HG03196 (cell line): ENCODE measurements at regions not wholly inside any gene's neighbourhood (a gene's known extent, or its start where the extent isn't known, plus 50 kb on each side); places are given as distances from the start of the nearest gene placed in this dataset.

ENCODE experiments used
- ATAC-seq: cut with Tn5 transposase; IDR thresholded peaks from one replicate; pipeline ENCODE4 v1.9.1; 2021; ENCODE audit not compliant: unreplicated experiment

DNA sequence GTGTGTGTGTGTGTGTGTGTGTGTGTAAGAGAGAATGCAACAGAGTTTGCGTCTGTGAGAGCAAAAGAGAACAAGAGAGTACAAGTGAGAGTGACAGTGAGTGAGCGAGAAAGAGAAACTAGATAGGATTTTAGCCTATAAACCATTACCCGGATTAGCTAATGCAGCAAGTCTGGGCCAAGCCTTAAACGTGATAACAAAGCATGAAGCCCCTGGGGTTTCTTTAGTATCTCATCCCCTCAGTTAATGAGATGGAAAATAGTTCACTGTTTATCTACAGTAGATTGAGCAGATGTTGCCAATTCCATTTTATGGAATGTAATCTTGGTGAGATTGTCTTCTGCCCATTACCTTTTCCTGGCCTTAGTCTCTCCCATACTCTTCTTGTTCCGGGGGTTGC is 114.5 kb downstream of the MAT2B start:
- ATAC-seq = no peak

DNA sequence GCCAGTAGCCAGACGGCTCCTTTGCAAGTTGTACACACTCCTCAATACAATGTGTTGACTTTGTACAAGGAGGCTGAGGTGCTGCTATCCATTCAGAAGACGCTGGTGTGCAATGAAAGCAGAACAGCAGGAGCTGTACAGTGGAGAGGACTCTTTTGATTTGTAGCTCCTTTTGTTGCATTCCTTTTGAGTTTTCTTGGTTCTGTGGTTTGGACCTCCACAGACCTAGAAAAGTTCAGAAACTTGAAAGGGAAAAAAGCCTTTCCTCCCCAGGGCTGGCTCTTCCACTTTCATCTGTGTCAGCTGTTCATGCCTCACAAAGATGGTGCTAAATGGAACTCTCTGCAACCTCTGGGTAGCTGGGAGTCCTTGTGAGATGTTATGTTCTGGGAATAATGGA is 117.4 kb downstream of the MAT2B start:
- ATAC-seq = no peak

GRCh38 chr5:163623524-163623923 is 118.1 kb downstream of the MAT2B start:
- no peak for ATAC-seq

- ATAC-seq = no peak
Observed at GRCh38 chr5:163623986-163624385, 118.6 kb downstream of the MAT2B start.

GRCh38 chr5:163624431-163624830 is 119.0 kb downstream of the MAT2B start:
- no peak for ATAC-seq

- ATAC-seq = no peak
Observed at GRCh38 chr5:163626904-163627434, 121.5 kb downstream of the MAT2B start.

GRCh38 chr5:163631856-163632255 is 126.4 kb downstream of the MAT2B start:
- ATAC-seq = no peak

DNA sequence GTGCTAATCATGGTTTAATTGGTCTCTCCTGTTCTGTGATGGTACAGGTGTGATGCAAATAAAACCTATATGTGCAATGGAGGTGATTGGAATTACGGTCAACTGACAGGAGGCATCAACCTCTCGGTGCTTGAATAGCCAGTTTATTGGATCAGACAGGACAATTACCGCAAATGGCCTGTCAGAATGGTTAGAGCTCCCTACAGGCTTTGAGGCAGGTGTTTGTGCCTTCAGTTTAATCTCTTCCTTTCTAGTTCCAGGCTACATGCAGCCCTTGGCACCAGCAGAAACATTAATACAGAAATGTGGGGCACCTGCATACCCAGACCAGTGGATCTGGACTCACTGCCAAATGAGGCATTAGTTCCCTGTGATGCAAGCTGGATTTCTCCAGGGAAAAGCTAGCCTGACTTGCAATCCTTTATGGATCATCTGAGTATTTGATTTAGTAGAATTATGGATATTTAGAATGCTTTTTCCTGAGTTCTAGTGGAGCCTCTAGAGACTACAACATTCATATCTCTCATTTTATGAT is 128.6 kb downstream of the MAT2B start:
- no peak for ATAC-seq

DNA sequence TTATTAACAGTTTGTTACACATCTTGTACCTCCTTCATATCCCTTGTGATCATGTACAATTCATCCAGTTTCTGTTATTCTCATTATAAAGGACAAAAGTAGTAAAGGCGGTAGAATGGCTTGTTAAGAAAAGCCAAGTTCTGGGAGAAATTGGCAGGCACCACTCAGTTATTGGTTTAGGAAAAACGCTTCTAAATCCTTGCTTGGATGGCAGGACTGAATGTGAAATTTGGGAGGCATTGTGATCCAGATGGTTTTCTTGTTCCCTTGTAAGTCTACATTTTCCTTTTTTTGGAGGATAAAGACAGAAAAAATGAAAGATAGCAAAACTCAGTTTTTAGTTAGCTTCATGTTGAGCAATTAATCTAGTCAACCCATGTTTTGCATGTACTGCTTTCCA is 130.2 kb downstream of the MAT2B start:
- ATAC-seq = no peak

DNA sequence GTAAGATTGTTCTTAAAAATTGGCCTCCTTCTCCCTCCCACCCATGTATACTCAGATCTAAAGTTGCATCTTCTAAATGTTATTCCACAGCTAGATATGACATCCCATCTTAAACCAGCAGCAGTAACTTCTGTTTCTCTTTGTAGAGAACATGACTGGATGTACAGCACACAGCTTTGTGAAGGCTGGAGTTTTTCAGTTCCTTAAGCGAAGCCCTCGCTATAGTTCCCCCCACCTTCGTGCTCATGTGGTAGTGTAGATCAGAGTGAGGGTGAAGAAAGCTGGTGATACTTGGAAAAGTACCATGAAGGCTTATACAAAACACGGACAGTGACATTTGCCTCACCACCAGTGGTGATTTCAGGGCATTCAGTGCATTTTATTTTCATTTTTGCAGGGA is 137.5 kb downstream of the MAT2B start:
- no peak for ATAC-seq

DNA sequence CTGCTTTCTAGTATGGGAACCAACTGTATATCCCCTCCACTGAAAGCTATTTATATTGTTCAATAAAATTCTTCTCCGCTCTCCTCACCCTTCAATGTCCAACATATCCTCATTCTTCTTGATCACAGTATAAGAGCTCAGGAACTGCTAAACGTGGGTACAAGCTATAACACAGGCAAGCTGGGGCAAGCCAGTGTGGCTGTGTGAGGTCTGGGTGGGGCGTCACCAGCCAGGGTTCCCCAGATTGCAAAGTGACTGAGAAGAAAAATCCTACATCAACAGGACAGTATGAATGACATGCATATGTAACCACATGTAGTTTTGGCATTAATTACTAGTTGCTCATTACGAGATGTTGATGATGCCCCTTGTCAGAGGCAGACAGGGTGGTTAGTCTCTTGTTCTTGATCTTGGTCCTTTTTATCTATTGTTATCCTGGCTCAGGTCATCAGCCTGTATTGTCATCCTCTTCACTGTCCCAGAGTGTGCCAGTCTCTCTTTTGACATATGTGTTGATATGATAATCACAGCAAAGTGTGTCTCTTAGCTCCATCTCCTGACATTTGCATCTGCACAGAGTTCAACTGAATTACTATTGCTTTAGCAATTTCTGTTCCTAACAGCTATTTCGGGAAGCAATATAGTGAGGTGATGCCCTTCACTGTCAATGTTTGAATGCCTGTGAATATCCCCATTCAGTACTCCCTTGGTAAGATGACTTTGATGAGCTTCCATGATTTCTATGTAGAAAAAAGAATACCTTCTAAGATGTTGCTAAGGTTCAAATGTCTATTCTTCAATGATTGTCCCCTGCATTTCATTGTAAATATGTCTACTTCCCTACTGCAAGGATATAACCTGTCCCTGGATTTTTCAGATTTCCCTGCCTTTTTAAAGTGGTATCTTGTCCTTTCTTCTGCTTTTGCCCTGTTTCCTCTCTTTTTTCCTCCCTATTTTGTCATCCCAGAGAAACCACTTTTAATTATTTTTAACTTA is 140.3 kb downstream of the MAT2B start:
- ATAC-seq = no peak

- ATAC-seq = no peak
Observed at GRCh38 chr5:163649514-163649913, 144.1 kb downstream of the MAT2B start.

DNA sequence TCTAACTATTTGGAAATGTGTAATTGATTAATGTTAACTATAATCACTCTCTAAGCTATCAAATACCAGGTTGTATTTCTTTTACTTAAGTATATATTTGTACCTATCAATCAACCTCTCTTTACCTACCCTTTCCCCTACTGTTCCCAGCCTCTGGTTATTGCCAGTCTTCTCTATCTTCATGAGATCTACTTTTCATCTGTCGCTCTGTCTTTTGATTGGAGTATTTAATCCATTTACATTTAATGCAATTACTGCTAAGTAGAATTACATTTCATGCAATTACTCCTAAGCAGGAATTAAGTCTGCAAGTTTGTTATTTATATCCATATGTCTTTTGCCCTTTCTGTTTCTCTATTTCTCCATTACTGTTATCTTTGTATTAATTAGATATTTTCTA is 148.1 kb downstream of the MAT2B start:
- no peak for ATAC-seq

DNA sequence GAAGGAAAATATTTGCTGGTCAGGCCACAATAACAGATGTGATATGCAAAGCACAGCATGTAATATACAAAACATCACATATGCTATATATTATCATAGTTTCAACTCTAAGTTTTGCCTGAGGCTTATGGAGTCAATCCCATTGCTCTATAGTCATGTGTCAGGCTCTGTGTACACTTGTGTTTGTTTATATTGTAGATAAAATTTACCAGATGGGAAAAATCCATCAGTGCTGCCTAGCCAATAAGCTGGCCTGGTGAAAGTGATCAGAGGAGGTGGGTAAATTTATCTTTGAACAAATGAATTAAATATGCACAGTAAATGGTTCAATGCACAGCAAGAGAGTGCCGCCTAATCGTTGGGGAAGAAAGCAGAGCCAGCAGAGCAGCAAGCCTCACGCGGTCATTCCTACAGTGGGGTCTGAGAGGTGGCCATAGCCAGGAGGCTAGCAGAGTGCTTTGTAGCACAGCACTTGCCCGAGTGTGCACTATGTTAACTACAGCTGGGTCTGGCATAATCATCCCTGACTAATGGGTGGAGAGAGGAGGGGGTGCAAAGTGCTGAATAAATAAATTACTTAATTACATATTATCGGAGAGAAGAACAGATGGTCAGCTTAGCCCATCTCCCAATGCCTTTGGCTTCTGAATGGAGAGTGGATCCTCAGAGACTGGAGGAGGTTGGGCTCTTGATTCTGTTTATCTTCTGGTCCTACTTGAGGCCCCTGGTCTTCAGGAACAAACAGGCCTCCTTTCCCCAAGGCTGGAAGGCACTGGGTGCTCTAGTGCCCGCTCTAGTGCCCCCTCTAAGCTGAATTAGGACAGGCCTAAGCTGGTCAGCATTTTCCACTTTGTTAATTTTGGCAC is 153.5 kb downstream of the MAT2B start:
- no peak for ATAC-seq

- no peak for ATAC-seq
Observed at GRCh38 chr5:163659568-163659902, 154.1 kb downstream of the MAT2B start.

GRCh38 chr5:163660486-163660885 is 155.1 kb downstream of the MAT2B start:
- ATAC-seq = no peak

GRCh38 chr5:163661360-163661759 is 155.9 kb downstream of the MAT2B start:
- no peak for ATAC-seq

GRCh38 chr5:163670036-163670435 is 164.6 kb downstream of the MAT2B start:
- no peak for ATAC-seq

GRCh38 chr5:163677092-163677491 is 171.7 kb downstream of the MAT2B start:
- no peak for ATAC-seq

GRCh38 chr5:163682234-163682633 is 176.8 kb downstream of the MAT2B start:
- no peak for ATAC-seq

DNA sequence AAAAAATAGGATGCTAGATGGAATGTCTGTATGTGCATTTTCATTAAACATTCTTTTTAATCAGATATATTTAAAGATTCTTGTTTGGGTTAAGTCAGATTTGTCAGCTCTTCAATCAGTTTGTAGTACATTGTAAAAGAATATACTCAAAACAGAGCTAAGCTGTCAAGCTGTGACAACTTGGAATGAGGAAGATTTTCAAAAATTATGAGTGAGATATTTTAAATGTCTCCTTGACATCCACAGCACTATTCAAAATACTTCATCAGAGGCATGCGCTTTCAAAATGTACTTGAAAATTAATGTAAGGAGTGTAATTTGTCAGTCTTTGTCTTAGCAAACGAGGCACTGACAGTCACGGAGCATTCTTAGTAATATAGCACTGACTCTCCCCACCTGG is 182.0 kb downstream of the MAT2B start:
- ATAC-seq = no peak
